Tibial nerve (tissue), 4 donors: ENCODE measurements at regions not wholly inside any gene's neighbourhood (a gene's known extent, or its start where the extent isn't known, plus 50 kb on each side); places are given as distances from the start of the nearest gene placed in this dataset.
"Not testable (repeated sequence)": the region's sequence is repeated elsewhere in the genome, so short reads cannot be mapped to it uniquely, and the experiment has no call there.

Experiments
- DNase-seq, 2 donors: peaks; one replicate each; pipeline ENCODE4 v3.0.0-alpha.2; 2019; ENCODE audit warnings: low spot score in 2 of 2
- H3K27ac ChIP-seq, 4 donors: fragments of 200-600 bp; sonication (generic) in 3 of 4; one replicate each; pipeline ENCODE4 v1.5.1; 2017 to 2019; ENCODE audit warnings: mild to moderate bottlenecking in 1 of 4
- H3K27me3 ChIP-seq, 2 donors: fragments of 200-600 bp; sonication (generic) in 1 of 2; one replicate each; pipeline versions ENCODE4 v1.5.1 to v1.6.0; 2017 to 2019
- H3K36me3 ChIP-seq, 3 donors: fragments of 200-600 bp; sonication (generic); one replicate each; pipeline ENCODE4 v1.5.1; 2018 to 2019
- H3K4me1 ChIP-seq, 4 donors: fragments of 200-600 bp; sonication (generic) in 3 of 4; one replicate each; pipeline ENCODE4 v1.5.1; 2017 to 2019
- H3K4me3 ChIP-seq, 4 donors: fragments of 200-600 bp; sonication (generic) in 3 of 4; one replicate each; pipeline ENCODE4 v1.5.1; 2017 to 2019; ENCODE audit warnings: mild to moderate bottlenecking in 1 of 4, moderate library complexity in 1 of 4
- H3K9me3 ChIP-seq, 4 donors: fragments of 200-600 bp; sonication (generic) in 3 of 4; one replicate each; pipeline ENCODE4 v1.5.1; 2017 to 2019
- CTCF ChIP-seq, 5 experiments: fragments of 200-600 bp in 3 of 5; fragments of 450-650 bp in 2 of 5; sonication (generic) in 3 of 5; IDR thresholded peaks; one replicate each; pipeline ENCODE4 v1.5.1; 2016 to 2019; ENCODE audit warnings: antibody characterized with exemption in 5 of 5, mild to moderate bottlenecking in 3 of 5, moderate library complexity in 2 of 5
- EP300 ChIP-seq, 2 donors: sonication (generic); formaldehyde crosslinking; IDR thresholded peaks; one replicate each; pipeline ENCODE4 v1.6.1; 2017; ENCODE audit warnings: antibody characterized with exemption in 2 of 2, mild to moderate bottlenecking in 1 of 2
- POLR2A ChIP-seq, 2 donors: fragments of 450-650 bp; IDR thresholded peaks; one replicate each; pipeline ENCODE4 v1.6.1; 2017; ENCODE audit warnings: antibody characterized with exemption in 2 of 2, mild to moderate bottlenecking in 2 of 2, moderate library complexity in 2 of 2
- WGBS, 2 donors: methylation state at CpG; one replicate each; pipeline ENCODE4 v1.1.5; 2018; 5-methylcytosine and 5-hydroxymethylcytosine counted together

GRCh38 chr1:176364236-176364905, 98.6 kb upstream of the PAPPA2 start:
- no peak overlapping the region for H3K27ac ChIP-seq
- no peak for DNase-seq
- H3K4me1 ChIP-seq, result no peaks in the 10 kb centered on the region
- WGBS, 2 donors, result 69 to 70% methylated on average over 7 of the region's 7 CpGs
- H3K27me3 ChIP-seq, result no peaks in the 10 kb centered on the region
- TF ChIP-seq EP300 (IDR thresholded peaks at IDR 0.05) (no peak), POLR2A (IDR thresholded peaks at IDR 0.05) (no peak), CTCF (IDR thresholded peaks at IDR 0.05) (no peak)
- no peaks in the 10 kb centered on the region for H3K36me3 ChIP-seq
- H3K9me3 ChIP-seq, result no peaks in the 10 kb centered on the region
- no peak overlapping the region for H3K4me3 ChIP-seq

GRCh38 chr1:176349135-176349715, 113.8 kb upstream of the PAPPA2 start:
- 94 to 95% methylated on average over 17 to 34 of the region's 42 CpGs for WGBS, 2 donors
- H3K4me3 ChIP-seq, H3K4me1 ChIP-seq, DNase-seq, H3K27me3 ChIP-seq, H3K36me3 ChIP-seq, H3K27ac ChIP-seq: not testable (repeated sequence)
- peaks cover 0 to 37% (median 2%) of the 10 kb centered on the region in 4 donors for H3K9me3 ChIP-seq

- no peaks in the 10 kb centered on the region for H3K4me1 ChIP-seq
- no peak for TF ChIP-seq CTCF (IDR thresholded peaks at IDR 0.05)
- TF ChIP-seq POLR2A (IDR thresholded peaks at IDR 0.05), result no peak
- TF ChIP-seq EP300 (IDR thresholded peaks at IDR 0.05), result no peak
- no peak overlapping the region for H3K27ac ChIP-seq
- peaks cover 0 to 32% (median 2%) of the 10 kb centered on the region in 4 donors for H3K9me3 ChIP-seq
- H3K36me3 ChIP-seq, result no peaks in the 10 kb centered on the region
- DNase-seq, result no peak
- no peaks in the 10 kb centered on the region for H3K27me3 ChIP-seq
- no peak overlapping the region for H3K4me3 ChIP-seq
- WGBS, 2 donors, result 55 to 65% methylated on average over 3 of the region's 3 CpGs
Observed at GRCh38 chr1:176341656-176342055, 121.3 kb upstream of the PAPPA2 start.

GRCh38 chr1:176338877-176339276, 124.1 kb upstream of the PAPPA2 start:
- H3K4me1 ChIP-seq, result no peaks in the 10 kb centered on the region
- no peak overlapping the region for H3K4me3 ChIP-seq
- WGBS, 2 donors, result 66 to 72% methylated on average over 6 of the region's 6 CpGs
- no peak for TF ChIP-seq EP300 (IDR thresholded peaks at IDR 0.05)
- no peak for TF ChIP-seq POLR2A (IDR thresholded peaks at IDR 0.05)
- no peak for TF ChIP-seq CTCF (IDR thresholded peaks at IDR 0.05)
- no peaks in the 10 kb centered on the region for H3K27me3 ChIP-seq
- DNase-seq, result no peak
- H3K36me3 ChIP-seq, result no peaks in the 10 kb centered on the region
- H3K9me3 ChIP-seq, result peaks cover 0 to 9% (median 0%) of the 10 kb centered on the region in 4 donors
- H3K27ac ChIP-seq, result no peak overlapping the region

- TF ChIP-seq EP300 (IDR thresholded peaks at IDR 0.05) (no peak), POLR2A (IDR thresholded peaks at IDR 0.05) (no peak), CTCF (IDR thresholded peaks at IDR 0.05) (no peak)
- H3K4me3 ChIP-seq, result no peak overlapping the region
- H3K27ac ChIP-seq, result no peak overlapping the region
- H3K9me3 ChIP-seq, result peaks cover 0 to 5% (median 0%) of the 10 kb centered on the region in 4 donors
- H3K27me3 ChIP-seq, result no peaks in the 10 kb centered on the region
- no peaks in the 10 kb centered on the region for H3K36me3 ChIP-seq
- no peaks in the 10 kb centered on the region for H3K4me1 ChIP-seq
- DNase-seq, result no peak
- 12 to 13% methylated on average over 3 of the region's 3 CpGs for WGBS, 2 donors
Observed at GRCh38 chr1:176330782-176331181, 123.7 kb upstream of the COP1 start.
